ENCODE measurements at regions not wholly inside any gene's neighbourhood (a gene's known extent, or its start where the extent isn't known, plus 50 kb on each side); places are given as distances from the start of the nearest gene placed in this dataset.
"Not testable (repeated sequence)": the region's sequence is repeated elsewhere in the genome, so short reads cannot be mapped to it uniquely, and the experiment has no call there.

GRCh38 chr10:8173243-8173865 is 118.9 kb downstream of the GATA3 start:
- DNase-seq (ENCODE audit: low read depth), result no peak

- no peak for DNase-seq (ENCODE audit: low read depth)
Measured at GRCh38 chr10:8173866-8174243, 119.4 kb downstream of the GATA3 start.

GRCh38 chr10:8174762-8175161 is 120.3 kb downstream of the GATA3 start:
- no peak for DNase-seq (ENCODE audit: low read depth)

- not testable (repeated sequence) for DNase-seq (ENCODE audit: low read depth)
Measured at GRCh38 chr10:8177526-8177925, 123.0 kb downstream of the GATA3 start.

GRCh38 chr10:8179773-8180172 is 125.3 kb downstream of the GATA3 start:
- DNase-seq (ENCODE audit: low read depth), result not testable (repeated sequence)

GRCh38 chr10:8180360-8181109 is 126.0 kb downstream of the GATA3 start:
- DNase-seq (ENCODE audit: low read depth), result no peak

- no peak for DNase-seq (ENCODE audit: low read depth)
Measured at GRCh38 chr10:8181496-8182157, 127.1 kb downstream of the GATA3 start.

- no peak for DNase-seq (ENCODE audit: low read depth)
Measured at GRCh38 chr10:8182806-8183205, 128.3 kb downstream of the GATA3 start.

GRCh38 chr10:8183241-8183704 is 128.8 kb downstream of the GATA3 start:
- no peak for DNase-seq (ENCODE audit: low read depth)

GRCh38 chr10:8187171-8187666 is 132.7 kb downstream of the GATA3 start:
- DNase-seq (ENCODE audit: low read depth), result no peak

- DNase-seq (ENCODE audit: low read depth), result no peak
Measured at GRCh38 chr10:8189458-8189857, 135.0 kb downstream of the GATA3 start.

- no peak for DNase-seq (ENCODE audit: low read depth)
Measured at GRCh38 chr10:8192301-8192700, 137.8 kb downstream of the GATA3 start.

GRCh38 chr10:8193546-8193945 is 139.1 kb downstream of the GATA3 start:
- no peak for DNase-seq (ENCODE audit: low read depth)

GRCh38 chr10:8194050-8194449 is 139.6 kb downstream of the GATA3 start:
- DNase-seq (ENCODE audit: low read depth), result no peak

- no peak for DNase-seq (ENCODE audit: low read depth)
Measured at GRCh38 chr10:8206882-8207281, 152.4 kb downstream of the GATA3 start.

- no peak for DNase-seq (ENCODE audit: low read depth)
Measured at GRCh38 chr10:8211631-8212030, 157.1 kb downstream of the GATA3 start.

GRCh38 chr10:8213735-8214134 is 159.2 kb downstream of the GATA3 start:
- no peak for DNase-seq (ENCODE audit: low read depth)

- no peak for DNase-seq (ENCODE audit: low read depth)
Measured at GRCh38 chr10:8214587-8214986, 160.1 kb downstream of the GATA3 start.

GRCh38 chr10:8216893-8217292 is 162.4 kb downstream of the GATA3 start:
- DNase-seq (ENCODE audit: low read depth), result no peak

GRCh38 chr10:8221451-8221850 is 167.0 kb downstream of the GATA3 start:
- no peak for DNase-seq (ENCODE audit: low read depth)

GRCh38 chr10:8224591-8224990 is 170.1 kb downstream of the GATA3 start:
- DNase-seq (ENCODE audit: low read depth), result no peak

- DNase-seq (ENCODE audit: low read depth), result no peak
Measured at GRCh38 chr10:8225187-8225586, 170.7 kb downstream of the GATA3 start.

GRCh38 chr10:8227246-8227645 is 172.8 kb downstream of the GATA3 start:
- DNase-seq (ENCODE audit: low read depth), result no peak
